ENCODE measurements at regions not wholly inside any gene's neighbourhood (a gene's known extent, or its start where the extent isn't known, plus 50 kb on each side); places are given as distances from the start of the nearest gene placed in this dataset.

- no peak for DNase-seq
Observed at GRCh38 chr2:204470621-204471196, 74.6 kb upstream of the PARD3B start.

GRCh38 chr2:204472375-204472774, 72.9 kb upstream of the PARD3B start:
- DNase-seq, result peak in 2 of 56 donors; percentile 1 to 11

- no peak for DNase-seq
Observed at GRCh38 chr2:204473224-204473623, 72.1 kb upstream of the PARD3B start.

- DNase-seq, result no peak
Observed at GRCh38 chr2:204475399-204475798, 69.9 kb upstream of the PARD3B start.

- DNase-seq, result no peak
Observed at GRCh38 chr2:204477358-204477950, 67.8 kb upstream of the PARD3B start.

GRCh38 chr2:204479557-204479956, 65.7 kb upstream of the PARD3B start:
- no peak for DNase-seq

GRCh38 chr2:204480676-204481075, 64.6 kb upstream of the PARD3B start:
- DNase-seq, result no peak

GRCh38 chr2:204483608-204484081, 61.6 kb upstream of the PARD3B start:
- peak in 2 of 56 donors; percentile 16 to 30 for DNase-seq

- no peak for DNase-seq
Observed at GRCh38 chr2:204486321-204486720, 59.0 kb upstream of the PARD3B start.

GRCh38 chr2:204486805-204487204, 58.5 kb upstream of the PARD3B start:
- DNase-seq, result no peak

GRCh38 chr2:204487447-204488229, 57.6 kb upstream of the PARD3B start:
- no peak for DNase-seq

- DNase-seq, result peak in 1 of 56 donors; percentile 62
Observed at GRCh38 chr2:204491528-204491927, 53.7 kb upstream of the PARD3B start.

GRCh38 chr2:204492417-204492816, 52.9 kb upstream of the PARD3B start:
- DNase-seq, result no peak

GRCh38 chr2:204494681-204495080, 50.6 kb upstream of the PARD3B start:
- DNase-seq, result no peak

- DNase-seq, result peak in 2 of 56 donors; percentile 4 to 10
Observed at GRCh38 chr2:204495381-204495780, 49.9 kb upstream of the PARD3B start.
